ENCODE measurements at regions not wholly inside any gene's neighbourhood (a gene's known extent, or its start where the extent isn't known, plus 50 kb on each side); places are given as distances from the start of the nearest gene placed in this dataset.

DNA sequence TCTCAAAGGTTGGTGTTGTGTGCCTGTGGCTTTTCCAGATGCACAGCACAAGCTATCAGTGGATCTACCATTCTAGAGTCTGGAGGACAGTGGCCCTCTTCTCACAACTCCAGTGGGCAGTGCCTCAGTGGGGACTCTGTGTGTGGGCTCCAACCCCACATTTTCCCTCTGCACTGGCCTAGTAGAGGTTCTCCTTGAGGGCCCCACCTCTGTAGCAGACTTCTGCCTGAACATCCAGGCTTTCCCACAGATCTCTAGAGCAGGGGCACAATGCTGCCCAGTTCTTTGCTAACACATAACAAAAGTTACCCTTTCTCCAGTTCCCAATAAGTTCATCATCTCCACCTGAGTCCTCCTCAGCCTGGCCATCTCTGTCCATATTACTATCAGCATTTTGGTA, 102.1 kb upstream of the ANKRD55 start:
- TF ChIP-seq, protein P1, sequence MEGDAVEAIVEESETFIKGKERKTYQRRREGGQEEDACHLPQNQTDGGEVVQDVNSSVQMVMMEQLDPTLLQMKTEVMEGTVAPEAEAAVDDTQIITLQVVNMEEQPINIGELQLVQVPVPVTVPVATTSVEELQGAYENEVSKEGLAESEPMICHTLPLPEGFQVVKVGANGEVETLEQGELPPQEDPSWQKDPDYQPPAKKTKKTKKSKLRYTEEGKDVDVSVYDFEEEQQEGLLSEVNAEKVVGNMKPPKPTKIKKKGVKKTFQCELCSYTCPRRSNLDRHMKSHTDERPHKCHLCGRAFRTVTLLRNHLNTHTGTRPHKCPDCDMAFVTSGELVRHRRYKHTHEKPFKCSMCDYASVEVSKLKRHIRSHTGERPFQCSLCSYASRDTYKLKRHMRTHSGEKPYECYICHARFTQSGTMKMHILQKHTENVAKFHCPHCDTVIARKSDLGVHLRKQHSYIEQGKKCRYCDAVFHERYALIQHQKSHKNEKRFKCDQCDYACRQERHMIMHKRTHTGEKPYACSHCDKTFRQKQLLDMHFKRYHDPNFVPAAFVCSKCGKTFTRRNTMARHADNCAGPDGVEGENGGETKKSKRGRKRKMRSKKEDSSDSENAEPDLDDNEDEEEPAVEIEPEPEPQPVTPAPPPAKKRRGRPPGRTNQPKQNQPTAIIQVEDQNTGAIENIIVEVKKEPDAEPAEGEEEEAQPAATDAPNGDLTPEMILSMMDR (IDR thresholded peaks at IDR 0.05; ENCODE audit: low read depth, low read length), result no peak
- no peaks in the 10 kb centered on the region for H3K36me3 ChIP-seq
- H3K27ac ChIP-seq, result no peak overlapping the region
- H3K27me3 ChIP-seq, result no peaks in the 10 kb centered on the region
- no peaks in the 10 kb centered on the region for H3K4me1 ChIP-seq (ENCODE audit: low read depth)
- no peak for DNase-seq (ENCODE audit: low read depth in 1 of 2, low spot score in 1 of 2)
- no peak overlapping the region for H3K4me3 ChIP-seq
- no peaks in the 10 kb centered on the region for H3K9me3 ChIP-seq (ENCODE audit: low read depth)

DNA sequence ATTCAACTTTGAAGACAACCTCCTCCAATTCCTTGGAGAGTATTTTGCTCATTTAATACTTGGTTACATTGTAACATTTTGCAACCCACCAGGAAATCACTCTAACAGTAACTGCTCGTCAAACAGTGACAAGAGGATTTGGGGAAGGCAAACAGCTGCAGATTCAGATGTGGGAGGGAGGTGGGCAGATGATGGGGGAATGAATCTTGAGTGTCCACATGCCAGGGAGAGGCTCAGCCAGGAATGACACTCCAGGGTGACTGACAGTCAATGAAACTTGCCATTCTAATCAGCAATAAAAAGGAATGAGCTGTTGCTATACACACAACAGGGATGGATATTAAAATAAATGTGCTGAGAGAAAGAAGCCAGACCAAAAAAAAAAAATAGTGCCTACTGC, 97.7 kb upstream of the ANKRD55 start:
- H3K4me1 ChIP-seq (ENCODE audit: low read depth), result peaks cover 16% of the 10 kb centered on the region
- no peaks in the 10 kb centered on the region for H3K36me3 ChIP-seq
- H3K9me3 ChIP-seq (ENCODE audit: low read depth), result no peaks in the 10 kb centered on the region
- no peak overlapping the region for H3K27ac ChIP-seq
- no peaks in the 10 kb centered on the region for H3K27me3 ChIP-seq
- TF ChIP-seq, protein P1 (IDR thresholded peaks at IDR 0.05; ENCODE audit: low read depth, low read length), result no peak
- DNase-seq (ENCODE audit: low read depth in 1 of 2, low spot score in 1 of 2), result no peak
- no peak overlapping the region for H3K4me3 ChIP-seq

- H3K4me3 ChIP-seq, result no peak overlapping the region
- TF ChIP-seq, protein P1 (IDR thresholded peaks at IDR 0.05; ENCODE audit: low read depth, low read length), result no peak
These were observed 97.0 kb upstream of the ANKRD55 start for GRCh38 chr5:56330167-56330566.

GRCh38 chr5:56329652-56330051, 96.5 kb upstream of the ANKRD55 start:
- H3K4me1 ChIP-seq (ENCODE audit: low read depth), result peaks cover 16% of the 10 kb centered on the region
- H3K9me3 ChIP-seq (ENCODE audit: low read depth), result no peaks in the 10 kb centered on the region
- no peak for DNase-seq (ENCODE audit: low read depth in 1 of 2, low spot score in 1 of 2)
- no peak overlapping the region for H3K27ac ChIP-seq
- no peaks in the 10 kb centered on the region for H3K36me3 ChIP-seq
- TF ChIP-seq, protein P1 (IDR thresholded peaks at IDR 0.05; ENCODE audit: low read depth, low read length), result no peak
- H3K27me3 ChIP-seq, result no peaks in the 10 kb centered on the region
- no peak overlapping the region for H3K4me3 ChIP-seq

More at GRCh38 chr5:56330167-56330566, 97.0 kb upstream of the ANKRD55 start:
- DNase-seq (ENCODE audit: low read depth in 1 of 2, low spot score in 1 of 2), result no peak
- H3K36me3 ChIP-seq, result no peaks in the 10 kb centered on the region
- no peak overlapping the region for H3K27ac ChIP-seq
- H3K9me3 ChIP-seq (ENCODE audit: low read depth), result no peaks in the 10 kb centered on the region
- no peaks in the 10 kb centered on the region for H3K27me3 ChIP-seq
- peaks cover 16% of the 10 kb centered on the region for H3K4me1 ChIP-seq (ENCODE audit: low read depth)

DNA sequence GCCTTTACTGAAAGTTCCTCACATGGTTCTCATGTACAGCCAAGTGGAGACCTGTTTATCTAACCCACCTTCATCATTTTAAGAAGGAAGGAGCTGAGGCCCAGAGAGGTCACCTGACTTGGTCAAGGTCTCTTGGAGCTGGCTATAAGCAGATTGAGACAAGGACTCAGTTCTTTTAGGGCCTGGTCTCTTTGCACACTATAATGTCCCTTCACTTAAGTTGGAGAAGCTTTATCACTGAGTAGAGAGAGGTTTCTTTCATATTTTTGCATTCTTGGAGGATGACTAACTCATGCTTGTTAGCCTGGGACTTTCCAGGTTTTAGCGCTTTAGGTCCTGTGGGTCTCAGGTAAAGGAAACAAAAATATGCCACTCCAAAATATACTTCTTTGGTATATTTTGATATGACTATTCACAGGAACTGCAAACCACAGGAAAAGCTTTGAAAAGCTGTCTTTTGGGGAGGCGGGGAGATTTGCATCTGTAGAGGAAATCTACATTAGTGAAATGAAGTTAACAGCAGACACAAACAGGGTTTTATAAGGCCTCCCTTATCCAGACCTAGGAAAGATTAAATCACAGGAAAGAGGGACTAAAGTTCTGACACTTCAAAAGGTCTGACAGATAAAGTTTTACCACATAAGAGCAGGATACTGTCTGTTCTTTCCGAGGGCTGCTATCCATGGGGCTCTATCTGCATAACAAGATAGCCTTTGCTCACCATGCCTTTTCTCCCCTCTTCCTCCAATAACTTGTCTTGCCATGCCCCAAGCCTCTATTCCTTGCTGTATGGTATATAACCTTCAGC, 95.8 kb upstream of the ANKRD55 start:
- Histone ChIP-seq H3K36me3 (no peaks in the 10 kb centered on the region), H3K4me3 (no peak overlapping the region), H3K27ac (no peak overlapping the region), H3K4me1 (ENCODE audit: low read depth) (peaks cover 16% of the 10 kb centered on the region), H3K9me3 (ENCODE audit: low read depth) (no peaks in the 10 kb centered on the region), H3K27me3 (no peaks in the 10 kb centered on the region)
- peak in 1 of 2 donors; percentile 46 for DNase-seq (ENCODE audit: low read depth in 1 of 2, low spot score in 1 of 2)
- TF ChIP-seq, protein P1 (IDR thresholded peaks at IDR 0.05; ENCODE audit: low read depth, low read length), result no peak
